ENCODE measurements at regions not wholly inside any gene's neighbourhood (a gene's known extent, or its start where the extent isn't known, plus 50 kb on each side); places are given as distances from the start of the nearest gene placed in this dataset.

GRCh38 chr6:126118058-126118755 lies 131.9 kb downstream of the TRMT11 start:
- no peak overlapping the region for H2AFZ ChIP-seq (ENCODE audit: low read length)
- H4K20me1 ChIP-seq (ENCODE audit: control insufficient read depth, extremely low read depth, insufficient read depth, low read length) = no peaks in the 10 kb centered on the region
- no peak overlapping the region for H3K4me2 ChIP-seq (ENCODE audit: extremely low read depth, insufficient read depth, low read length)
- TF ChIP-seq EZH2 (IDR thresholded peaks at IDR 0.05; ENCODE audit: low read length, missing control alignments) (no peak), CTCF (conservative IDR thresholded peaks at IDR 0.05 in 1 of 2, IDR thresholded peaks at IDR 0.05 in 1 of 2; ENCODE audit: low read depth in 1 of 2, low read length in 2 of 2) (no peak)
- peak; percentile 22 to 63 for DNase-seq (ENCODE audit: low read depth in 2 of 2)
- H3K27ac ChIP-seq (ENCODE audit: insufficient read depth, low read length) = no peak overlapping the region
- no peak overlapping the region for H3K9ac ChIP-seq (ENCODE audit: insufficient read depth, low read length)
- H3K36me3 ChIP-seq (ENCODE audit: control insufficient read depth, insufficient read depth, low read length) = no peaks in the 10 kb centered on the region
- no peaks in the 10 kb centered on the region for H3K4me1 ChIP-seq (ENCODE audit: control insufficient read depth, extremely low read depth, insufficient read depth, low read length)
- no peaks in the 10 kb centered on the region for H3K27me3 ChIP-seq (ENCODE audit: control insufficient read depth, insufficient read depth, low read length)
- H3K9me3 ChIP-seq (ENCODE audit: control insufficient read depth, insufficient read depth, low read depth, low read length) = no peaks in the 10 kb centered on the region
- no peak overlapping the region for H3K4me3 ChIP-seq (replicated peaks in 1 of 4; ENCODE audit: control extremely low read depth in 1 of 4, insufficient read depth in 1 of 4, low read depth in 3 of 4, low read length in 4 of 4)
- H3K79me2 ChIP-seq (ENCODE audit: control insufficient read depth, insufficient read depth, low read length) = no peaks in the 10 kb centered on the region

GRCh38 chr6:126118936-126119335 lies 132.6 kb downstream of the TRMT11 start:
- Histone ChIP-seq H3K4me1 (ENCODE audit: control insufficient read depth, extremely low read depth, insufficient read depth, low read length) (no peaks in the 10 kb centered on the region), H3K79me2 (ENCODE audit: control insufficient read depth, insufficient read depth, low read length) (no peaks in the 10 kb centered on the region), H3K27ac (ENCODE audit: insufficient read depth, low read length) (no peak overlapping the region), H4K20me1 (ENCODE audit: control insufficient read depth, extremely low read depth, insufficient read depth, low read length) (no peaks in the 10 kb centered on the region), H3K9ac (ENCODE audit: insufficient read depth, low read length) (no peak overlapping the region), H3K36me3 (ENCODE audit: control insufficient read depth, insufficient read depth, low read length) (no peaks in the 10 kb centered on the region), H3K4me2 (ENCODE audit: extremely low read depth, insufficient read depth, low read length) (no peak overlapping the region), H3K9me3 (ENCODE audit: control insufficient read depth, insufficient read depth, low read depth, low read length) (no peaks in the 10 kb centered on the region), H3K4me3 (replicated peaks in 1 of 4; ENCODE audit: control extremely low read depth in 1 of 4, insufficient read depth in 1 of 4, low read depth in 3 of 4, low read length in 4 of 4) (no peak overlapping the region), H3K27me3 (ENCODE audit: control insufficient read depth, insufficient read depth, low read length) (no peaks in the 10 kb centered on the region), H2AFZ (ENCODE audit: low read length) (no peak overlapping the region)
- TF ChIP-seq EZH2 (IDR thresholded peaks at IDR 0.05; ENCODE audit: low read length, missing control alignments) (no peak), CTCF (conservative IDR thresholded peaks at IDR 0.05 in 1 of 2, IDR thresholded peaks at IDR 0.05 in 1 of 2; ENCODE audit: low read depth in 1 of 2, low read length in 2 of 2) (no peak)
- peak in 1 of 2 donors; percentile 66 for DNase-seq (ENCODE audit: low read depth in 2 of 2)

GRCh38 chr6:126123226-126123625 lies 136.9 kb downstream of the TRMT11 start:
- TF ChIP-seq EZH2 (IDR thresholded peaks at IDR 0.05; ENCODE audit: low read length, missing control alignments) (no peak), CTCF (conservative IDR thresholded peaks at IDR 0.05 in 1 of 2, IDR thresholded peaks at IDR 0.05 in 1 of 2; ENCODE audit: low read depth in 1 of 2, low read length in 2 of 2) (no peak)
- no peak for DNase-seq (ENCODE audit: low read depth in 2 of 2)
- Histone ChIP-seq H3K27ac (ENCODE audit: insufficient read depth, low read length) (no peak overlapping the region), H3K36me3 (ENCODE audit: control insufficient read depth, insufficient read depth, low read length) (no peaks in the 10 kb centered on the region), H3K79me2 (ENCODE audit: control insufficient read depth, insufficient read depth, low read length) (no peaks in the 10 kb centered on the region), H3K9ac (ENCODE audit: insufficient read depth, low read length) (no peak overlapping the region), H3K4me3 (replicated peaks in 1 of 4; ENCODE audit: control extremely low read depth in 1 of 4, insufficient read depth in 1 of 4, low read depth in 3 of 4, low read length in 4 of 4) (no peak overlapping the region), H2AFZ (ENCODE audit: low read length) (no peak overlapping the region), H3K9me3 (ENCODE audit: control insufficient read depth, insufficient read depth, low read depth, low read length) (no peaks in the 10 kb centered on the region), H3K27me3 (ENCODE audit: control insufficient read depth, insufficient read depth, low read length) (no peaks in the 10 kb centered on the region), H3K4me1 (ENCODE audit: control insufficient read depth, extremely low read depth, insufficient read depth, low read length) (no peaks in the 10 kb centered on the region), H3K4me2 (ENCODE audit: extremely low read depth, insufficient read depth, low read length) (no peak overlapping the region), H4K20me1 (ENCODE audit: control insufficient read depth, extremely low read depth, insufficient read depth, low read length) (no peaks in the 10 kb centered on the region)

Measured in fibroblast of lung (primary cell).